ENCODE measurements at regions not wholly inside any gene's neighbourhood (a gene's known extent, or its start where the extent isn't known, plus 50 kb on each side); places are given as distances from the start of the nearest gene placed in this dataset.
A peak's percentile ranks its signal among the peaks of the same experiment; 100 is the strongest.

DNA sequence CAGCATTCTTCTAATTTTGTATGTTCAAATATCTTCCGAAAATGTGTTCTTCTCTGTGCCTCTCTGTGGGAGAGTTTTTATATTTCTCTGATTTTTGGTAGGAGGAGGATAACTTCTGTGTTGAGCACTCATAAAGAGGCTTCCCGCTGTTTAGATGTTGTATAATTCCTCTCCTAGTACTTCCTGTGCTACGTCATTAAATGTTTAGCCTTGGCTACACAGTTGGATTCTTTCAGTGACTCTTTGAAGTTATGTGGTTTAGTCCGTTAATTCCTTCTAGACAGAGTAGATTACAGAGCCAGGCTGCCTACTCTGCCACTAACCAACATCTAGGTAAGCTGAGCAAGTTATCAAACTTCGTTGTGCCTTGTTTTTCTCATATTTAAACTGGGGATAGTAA is 302.6 kb downstream of the OSTF1 start:
- no peak overlapping the region for H4K5ac ChIP-seq (ENCODE audit: low read length)
- H2BK120ac ChIP-seq (ENCODE audit: low read depth, low read length), result no peak overlapping the region

GRCh38 chr9:75391497-75391896 is 303.2 kb downstream of the OSTF1 start:
- H2BK5ac ChIP-seq (ENCODE audit: low read length), result no peak overlapping the region
- no CpG with 5 or more reads among the region's 8 CpGs for WGBS (ENCODE audit: extremely low coverage, insufficient coverage, low lambda C conversion rate)
- H3K23ac ChIP-seq (ENCODE audit: low read length), result no peak overlapping the region
- H3K4me2 ChIP-seq (ENCODE audit: low read length), result no peak overlapping the region
- H3K27ac ChIP-seq (ENCODE audit: low read depth, low read length), result no peak overlapping the region
- H3K79me2 ChIP-seq (ENCODE audit: control insufficient read depth, insufficient read depth, low read length), result no peaks in the 10 kb centered on the region
- H3K9ac ChIP-seq (ENCODE audit: low read length), result no peak overlapping the region
- H3K4me3 ChIP-seq (ENCODE audit: low read length), result no peak overlapping the region
- no peak overlapping the region for H3K56ac ChIP-seq (ENCODE audit: low read length)
- no peaks in the 10 kb centered on the region for H3K4me1 ChIP-seq (ENCODE audit: control insufficient read depth, low read depth, low read length)
- no peaks in the 10 kb centered on the region for H3K36me3 ChIP-seq (ENCODE audit: control insufficient read depth, insufficient read depth, low read length)
- no peak overlapping the region for H3K18ac ChIP-seq (ENCODE audit: low read length)
- H4K5ac ChIP-seq (ENCODE audit: low read length), result no peak overlapping the region
- no peak overlapping the region for H2BK120ac ChIP-seq (ENCODE audit: low read depth, low read length)
- peaks cover 2% of the 10 kb centered on the region for H3K27me3 ChIP-seq (ENCODE audit: insufficient read depth, low read length, poor library complexity)
- no peak overlapping the region for H4K8ac ChIP-seq (ENCODE audit: low read depth, low read length)
- no peak overlapping the region for H3K4ac ChIP-seq (ENCODE audit: low read depth, low read length)
- no peak overlapping the region for H2AK5ac ChIP-seq (ENCODE audit: low read length)
- no peak for DNase-seq
- no peaks in the 10 kb centered on the region for H3K79me1 ChIP-seq (ENCODE audit: low read length)
- H2BK15ac ChIP-seq (replicated peaks; ENCODE audit: low read depth), result no peak overlapping the region

More for the DNA sequence above, 302.6 kb downstream of the OSTF1 start:
- Histone ChIP-seq H2BK15ac (replicated peaks; ENCODE audit: low read depth) (no peak overlapping the region), H3K56ac (ENCODE audit: low read length) (no peak overlapping the region), H3K4me3 (ENCODE audit: low read length) (no peak overlapping the region), H3K79me2 (ENCODE audit: control insufficient read depth, insufficient read depth, low read length) (no peaks in the 10 kb centered on the region), H3K18ac (ENCODE audit: low read length) (no peak overlapping the region), H3K27me3 (ENCODE audit: insufficient read depth, low read length, poor library complexity) (peaks cover 2% of the 10 kb centered on the region), H3K36me3 (ENCODE audit: control insufficient read depth, insufficient read depth, low read length) (no peaks in the 10 kb centered on the region), H3K4ac (ENCODE audit: low read depth, low read length) (no peak overlapping the region), H2AK5ac (ENCODE audit: low read length) (no peak overlapping the region), H3K4me2 (ENCODE audit: low read length) (no peak overlapping the region), H3K27ac (ENCODE audit: low read depth, low read length) (no peak overlapping the region), H3K4me1 (ENCODE audit: control insufficient read depth, low read depth, low read length) (no peaks in the 10 kb centered on the region), H3K9ac (ENCODE audit: low read length) (no peak overlapping the region), H2BK5ac (ENCODE audit: low read length) (no peak overlapping the region), H3K79me1 (ENCODE audit: low read length) (no peaks in the 10 kb centered on the region), H4K8ac (ENCODE audit: low read depth, low read length) (no peak overlapping the region), H3K23ac (ENCODE audit: low read length) (no peak overlapping the region)
- no peak for DNase-seq
- WGBS (ENCODE audit: extremely low coverage, insufficient coverage, low lambda C conversion rate), result no CpG with 5 or more reads among the region's 5 CpGs

DNA sequence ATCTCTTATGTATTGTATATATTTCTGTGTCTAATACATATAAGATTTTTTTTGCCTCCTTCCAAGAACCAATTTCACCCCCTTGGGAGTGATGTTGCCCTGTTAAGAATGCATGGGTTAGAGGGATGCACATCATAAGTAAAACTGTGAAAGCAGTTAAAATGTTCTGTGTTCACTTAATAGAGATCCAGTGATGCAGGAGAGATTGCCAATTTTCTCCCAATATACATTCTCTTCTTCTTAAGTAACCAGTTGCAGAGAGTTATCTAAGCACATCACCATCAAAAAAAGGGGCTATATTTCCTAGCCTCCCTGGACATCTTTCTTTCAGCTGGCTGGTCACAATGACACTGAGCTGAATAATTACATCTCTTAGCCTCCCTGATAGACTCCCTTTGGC is 307.0 kb downstream of the OSTF1 start:
- H2BK15ac ChIP-seq (replicated peaks; ENCODE audit: low read depth), result no peak overlapping the region
- no peak for DNase-seq
- H2BK120ac ChIP-seq (ENCODE audit: low read depth, low read length), result no peak overlapping the region
- no peak overlapping the region for H3K4me2 ChIP-seq (ENCODE audit: low read length)
- H3K79me2 ChIP-seq (ENCODE audit: control insufficient read depth, insufficient read depth, low read length), result no peaks in the 10 kb centered on the region
- H3K27me3 ChIP-seq (ENCODE audit: insufficient read depth, low read length, poor library complexity), result no peaks in the 10 kb centered on the region
- H3K56ac ChIP-seq (ENCODE audit: low read length), result no peak overlapping the region
- no peak overlapping the region for H3K18ac ChIP-seq (ENCODE audit: low read length)
- H3K4ac ChIP-seq (ENCODE audit: low read depth, low read length), result no peak overlapping the region
- H3K79me1 ChIP-seq (ENCODE audit: low read length), result no peaks in the 10 kb centered on the region
- H4K5ac ChIP-seq (ENCODE audit: low read length), result no peak overlapping the region
- H3K36me3 ChIP-seq (ENCODE audit: control insufficient read depth, insufficient read depth, low read length), result no peaks in the 10 kb centered on the region
- no peak overlapping the region for H2BK5ac ChIP-seq (ENCODE audit: low read length)
- H3K9ac ChIP-seq (ENCODE audit: low read length), result no peak overlapping the region
- H3K27ac ChIP-seq (ENCODE audit: low read depth, low read length), result no peak overlapping the region
- H3K4me1 ChIP-seq (ENCODE audit: control insufficient read depth, low read depth, low read length), result no peaks in the 10 kb centered on the region
- no peak overlapping the region for H2AK5ac ChIP-seq (ENCODE audit: low read length)
- H3K23ac ChIP-seq (ENCODE audit: low read length), result no peak overlapping the region
- no peak overlapping the region for H4K8ac ChIP-seq (ENCODE audit: low read depth, low read length)
- H3K4me3 ChIP-seq (ENCODE audit: low read length), result no peak overlapping the region

- no peak overlapping the region for H2AK5ac ChIP-seq (ENCODE audit: low read length)
- H3K27ac ChIP-seq (ENCODE audit: low read depth, low read length), result no peak overlapping the region
- H3K4me1 ChIP-seq (ENCODE audit: control insufficient read depth, low read depth, low read length), result no peaks in the 10 kb centered on the region
- no peak overlapping the region for H2BK15ac ChIP-seq (replicated peaks; ENCODE audit: low read depth)
- H3K9ac ChIP-seq (ENCODE audit: low read length), result no peak overlapping the region
- H3K36me3 ChIP-seq (ENCODE audit: control insufficient read depth, insufficient read depth, low read length), result no peaks in the 10 kb centered on the region
- WGBS (ENCODE audit: extremely low coverage, insufficient coverage, low lambda C conversion rate), result no CpG with 5 or more reads among the region's 1 CpG
- no peak overlapping the region for H2BK5ac ChIP-seq (ENCODE audit: low read length)
- DNase-seq, result no peak
- no peak overlapping the region for H3K4me3 ChIP-seq (ENCODE audit: low read length)
- H4K8ac ChIP-seq (ENCODE audit: low read depth, low read length), result no peak overlapping the region
- no peak overlapping the region for H2BK120ac ChIP-seq (ENCODE audit: low read depth, low read length)
- no peak overlapping the region for H3K4me2 ChIP-seq (ENCODE audit: low read length)
- no peak overlapping the region for H3K4ac ChIP-seq (ENCODE audit: low read depth, low read length)
- H3K79me2 ChIP-seq (ENCODE audit: control insufficient read depth, insufficient read depth, low read length), result no peaks in the 10 kb centered on the region
- H3K23ac ChIP-seq (ENCODE audit: low read length), result no peak overlapping the region
- H3K56ac ChIP-seq (ENCODE audit: low read length), result no peak overlapping the region
- H3K79me1 ChIP-seq (ENCODE audit: low read length), result no peaks in the 10 kb centered on the region
- no peaks in the 10 kb centered on the region for H3K27me3 ChIP-seq (ENCODE audit: insufficient read depth, low read length, poor library complexity)
- no peak overlapping the region for H3K18ac ChIP-seq (ENCODE audit: low read length)
- H4K5ac ChIP-seq (ENCODE audit: low read length), result no peak overlapping the region
Measured at GRCh38 chr9:75397836-75398235, 309.5 kb downstream of the OSTF1 start.

- no peak overlapping the region for H2AK5ac ChIP-seq (ENCODE audit: low read length)
- H2BK120ac ChIP-seq (ENCODE audit: low read depth, low read length), result no peak overlapping the region
- no peak overlapping the region for H3K18ac ChIP-seq (ENCODE audit: low read length)
- no peak overlapping the region for H4K5ac ChIP-seq (ENCODE audit: low read length)
- no peak for DNase-seq
- H4K8ac ChIP-seq (ENCODE audit: low read depth, low read length), result no peak overlapping the region
- H3K56ac ChIP-seq (ENCODE audit: low read length), result no peak overlapping the region
- H3K23ac ChIP-seq (ENCODE audit: low read length), result no peak overlapping the region
- H2BK15ac ChIP-seq (replicated peaks; ENCODE audit: low read depth), result no peak overlapping the region
- H3K9ac ChIP-seq (ENCODE audit: low read length), result no peak overlapping the region
- no peaks in the 10 kb centered on the region for H3K4me1 ChIP-seq (ENCODE audit: control insufficient read depth, low read depth, low read length)
- H3K79me1 ChIP-seq (ENCODE audit: low read length), result no peaks in the 10 kb centered on the region
- no peak overlapping the region for H3K4me3 ChIP-seq (ENCODE audit: low read length)
- no peak overlapping the region for H3K4me2 ChIP-seq (ENCODE audit: low read length)
- H3K79me2 ChIP-seq (ENCODE audit: control insufficient read depth, insufficient read depth, low read length), result no peaks in the 10 kb centered on the region
- H3K27me3 ChIP-seq (ENCODE audit: insufficient read depth, low read length, poor library complexity), result no peaks in the 10 kb centered on the region
- H3K27ac ChIP-seq (ENCODE audit: low read depth, low read length), result no peak overlapping the region
- no peaks in the 10 kb centered on the region for H3K36me3 ChIP-seq (ENCODE audit: control insufficient read depth, insufficient read depth, low read length)
- no peak overlapping the region for H2BK5ac ChIP-seq (ENCODE audit: low read length)
- H3K4ac ChIP-seq (ENCODE audit: low read depth, low read length), result no peak overlapping the region
- WGBS (ENCODE audit: extremely low coverage, insufficient coverage, low lambda C conversion rate), result no CpG with 5 or more reads among the region's 4 CpGs
Measured at GRCh38 chr9:75408391-75408790, 320.1 kb downstream of the OSTF1 start.

DNA sequence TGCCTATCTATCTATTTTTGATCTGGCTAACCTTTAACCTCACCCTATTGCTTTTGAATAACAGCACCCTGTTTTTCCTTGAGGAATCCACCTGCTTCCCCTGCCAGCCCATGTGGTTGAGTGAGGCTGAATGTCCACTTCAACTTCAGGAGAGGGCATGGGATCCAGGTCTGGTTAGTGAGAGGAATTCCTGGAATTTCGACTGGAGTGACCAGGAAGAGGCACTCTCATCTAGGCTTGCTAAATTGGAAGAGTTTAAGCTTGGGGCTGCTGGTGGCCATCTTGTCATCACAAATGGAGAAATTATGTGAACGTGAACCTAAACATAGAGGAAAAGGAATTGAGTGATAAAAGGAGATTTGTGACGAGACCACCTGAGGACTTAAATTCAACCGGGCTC is 322.1 kb downstream of the OSTF1 start:
- Histone ChIP-seq H3K4me3 (ENCODE audit: low read length) (no peak overlapping the region), H3K23ac (ENCODE audit: low read length) (no peak overlapping the region), H3K4ac (ENCODE audit: low read depth, low read length) (no peak overlapping the region), H3K18ac (ENCODE audit: low read length) (no peak overlapping the region), H3K36me3 (ENCODE audit: control insufficient read depth, insufficient read depth, low read length) (no peaks in the 10 kb centered on the region), H3K27me3 (ENCODE audit: insufficient read depth, low read length, poor library complexity) (no peaks in the 10 kb centered on the region), H4K8ac (ENCODE audit: low read depth, low read length) (no peak overlapping the region), H2BK120ac (ENCODE audit: low read depth, low read length) (no peak overlapping the region), H3K79me1 (ENCODE audit: low read length) (no peaks in the 10 kb centered on the region), H2AK5ac (ENCODE audit: low read length) (no peak overlapping the region), H3K4me1 (ENCODE audit: control insufficient read depth, low read depth, low read length) (no peaks in the 10 kb centered on the region), H3K4me2 (ENCODE audit: low read length) (no peak overlapping the region), H3K56ac (ENCODE audit: low read length) (no peak overlapping the region), H3K27ac (ENCODE audit: low read depth, low read length) (no peak overlapping the region), H4K5ac (ENCODE audit: low read length) (no peak overlapping the region), H2BK15ac (replicated peaks; ENCODE audit: low read depth) (no peak overlapping the region), H3K79me2 (ENCODE audit: control insufficient read depth, insufficient read depth, low read length) (no peaks in the 10 kb centered on the region), H3K9ac (ENCODE audit: low read length) (no peak overlapping the region), H2BK5ac (ENCODE audit: low read length) (no peak overlapping the region)
- WGBS (ENCODE audit: extremely low coverage, insufficient coverage, low lambda C conversion rate), result no CpG with 5 or more reads among the region's 4 CpGs
- DNase-seq, result peak; percentile 23
